GM10248 (cell line): ENCODE measurements at regions not wholly inside any gene's neighbourhood (a gene's known extent, or its start where the extent isn't known, plus 50 kb on each side); places are given as distances from the start of the nearest gene placed in this dataset.
A peak's percentile ranks its signal among the peaks of the same experiment; 100 is the strongest.

Experiments used
- CTCF ChIA-PET: fragments of 300-600 bp; sonication (Branson Sonifier 250); formaldehyde crosslinking; extraction: SDS; loops from one replicate; lab custom pipeline; 2021; ENCODE audit warnings: antibody characterized with exemption; lab: Yijun Ruan, JAX
- POLR2A ChIA-PET: fragments of 350-650 bp; sonication (Branson Sonifier 250); formaldehyde crosslinking; extraction: SDS; loops from one replicate; lab custom pipeline; 2020; ENCODE audit warnings: antibody characterized with exemption; lab: Yijun Ruan, JAX
- DNase-seq: peaks from one replicate; pipeline ENCODE4 v3.0.0; 2012; ENCODE audit errors: extremely low spot score
- CTCF ChIP-seq: IDR thresholded peaks from 2 replicates; pipeline ENCODE4 v1.5.1; 2012; ENCODE audit warnings: mild to moderate bottlenecking, low read depth; ENCODE audit errors: extremely low read depth, missing control alignments, control extremely low read depth

DNA sequence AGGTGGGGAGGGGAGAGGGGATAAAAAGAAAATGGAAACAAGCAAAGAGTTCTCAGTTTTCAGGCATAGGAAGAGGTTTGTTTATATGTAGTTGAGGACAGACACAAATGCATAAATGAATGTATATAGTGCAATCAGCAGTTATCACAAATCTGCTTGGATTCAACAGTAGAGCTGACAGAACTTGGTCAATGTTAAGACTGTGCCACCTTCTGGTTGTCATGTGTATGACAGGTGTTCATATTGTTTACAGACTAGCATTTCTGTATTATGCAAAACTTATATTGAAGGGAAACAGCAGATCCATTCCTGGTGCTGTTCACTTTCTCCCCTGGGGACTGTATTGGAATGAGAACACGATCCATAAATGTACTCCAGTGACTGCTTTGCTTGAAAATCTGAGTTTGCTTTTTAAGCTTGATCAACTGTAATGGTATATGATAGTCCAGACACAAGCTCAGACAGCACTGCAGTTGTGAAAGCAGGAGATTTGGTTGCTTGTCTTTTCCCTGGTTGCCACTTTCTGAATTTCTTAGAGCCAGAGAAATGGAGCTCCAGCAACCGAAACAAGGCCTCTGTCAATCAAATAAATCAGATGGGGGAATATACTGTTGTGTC, 319.5 kb upstream of the OBI1 start:
- peak; percentile 39 for DNase-seq
- POLR2A ChIA-PET: interaction anchor here (0.8 kb wide), 1 partner anchor 738 kb away, joined by 3 read pairs; no protein-coding TSS in a partner anchor
- CTCF ChIA-PET: interaction anchor here (0.6 to 2.9 kb wide), 35 partner anchors 9 to 857 kb away, joined by 3 to 49 read pairs (median 4); no protein-coding TSS in a partner anchor
- TF ChIP-seq CTCF: peak; percentile 72

GRCh38 chr13:78977311-78977710, 318.4 kb upstream of the OBI1 start:
- ChIA-PET CTCF (interaction anchor here (0.9 to 2.3 kb wide), 6 partner anchors 447 to 838 kb away, joined by 3 to 8 read pairs (median 6); no protein-coding TSS in a partner anchor), POLR2A (no interaction called here)
- TF ChIP-seq CTCF: no peak
- DNase-seq: no peak

DNA sequence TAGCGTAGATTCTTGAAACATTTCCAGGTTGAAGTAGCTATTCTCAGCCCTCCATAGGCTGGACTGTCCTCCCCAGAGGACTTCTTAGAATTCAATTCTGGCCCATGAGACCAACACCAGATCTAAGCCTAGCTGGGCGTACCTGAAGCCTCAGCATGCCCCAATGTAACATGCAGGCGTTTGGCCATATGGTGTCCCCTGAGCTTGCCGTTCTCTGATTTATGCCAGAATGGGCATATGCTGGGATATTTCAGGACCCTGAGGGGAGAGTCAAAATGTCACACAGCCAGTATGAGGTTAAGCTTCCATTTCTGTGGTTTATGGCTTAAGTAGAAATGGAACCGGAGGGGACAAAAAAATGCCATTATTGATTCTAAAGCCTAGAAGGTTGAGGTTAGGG, 317.7 kb upstream of the OBI1 start:
- no peak for DNase-seq
- ChIA-PET CTCF (interaction anchor here (0.9 to 2.3 kb wide), 5 partner anchors 9 to 837 kb away, joined by 3 to 6 read pairs (median 5); no protein-coding TSS in a partner anchor), POLR2A (no interaction called here)
- TF ChIP-seq CTCF: no peak

GRCh38 chr13:78972561-78972960, 313.6 kb upstream of the OBI1 start:
- ChIA-PET POLR2A (no interaction called here), CTCF (interaction anchor here (0.8 to 1.5 kb wide), 3 partner anchors 14 to 836 kb away, joined by 3 to 7 read pairs (median 3); no protein-coding TSS in a partner anchor)
- DNase-seq: no peak
- TF ChIP-seq CTCF: no peak

GRCh38 chr13:78971355-78972025, 312.5 kb upstream of the OBI1 start:
- no peak for TF ChIP-seq CTCF
- POLR2A ChIA-PET: no interaction called here
- CTCF ChIA-PET: interaction anchor here (0.6 to 1.5 kb wide), 2 partner anchors 15 to 17 kb away, joined by 3 to 7 read pairs; no protein-coding TSS in a partner anchor
- DNase-seq: no peak

DNA sequence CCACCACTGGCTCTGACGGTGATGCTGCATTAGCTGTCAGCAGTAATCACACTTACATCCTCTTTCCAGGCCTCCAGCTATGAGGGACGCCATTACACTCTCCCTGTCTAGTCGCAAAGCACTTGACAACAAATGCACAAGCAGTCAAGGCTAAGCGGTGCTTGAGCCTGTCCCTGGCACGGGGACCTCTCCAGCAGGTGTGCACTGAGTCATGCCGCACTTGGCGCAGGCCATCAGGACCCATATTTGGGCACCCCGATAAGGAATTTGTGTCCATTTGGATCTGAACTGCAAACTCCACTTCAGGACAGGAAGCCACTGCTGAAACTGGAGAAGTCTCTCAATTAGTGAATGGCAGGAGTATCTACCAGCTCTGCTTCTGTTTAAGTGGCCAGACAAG, 301.9 kb upstream of the OBI1 start:
- no peak for TF ChIP-seq CTCF
- no peak for DNase-seq
- CTCF ChIA-PET: interaction anchor here (1.1 to 2.2 kb wide), 3 partner anchors 9 to 823 kb away, joined by 4 to 7 read pairs (median 4); no protein-coding TSS in a partner anchor
- POLR2A ChIA-PET: no interaction called here
